PFSK-1 (cell line): ENCODE measurements at regions not wholly inside any gene's neighbourhood (a gene's known extent, or its start where the extent isn't known, plus 50 kb on each side); places are given as distances from the start of the nearest gene placed in this dataset.

Source experiments
- FOXP2 ChIP-seq: optimal IDR thresholded peaks from 2 replicates; pipeline ENCODE3; 2011; ENCODE audit warnings: borderline replicate concordance, control low read depth, inconsistent platforms; ENCODE audit not compliant: insufficient read depth; ENCODE audit errors: extremely low read length, extremely low read depth
- POLR2AphosphoS5 ChIP-seq: IDR thresholded peaks from 2 replicates; pipeline ENCODE4 v1.6.1; 2012; ENCODE audit warnings: low read depth, mild to moderate bottlenecking, control low read depth, low read length, moderate library complexity
- REST ChIP-seq, 2 experiments: IDR thresholded peaks; 2 replicates each; pipeline versions ENCODE4 v1.6.1 to v1.8.0; 2011 to 2012; ENCODE audit warnings: low read depth in 2 of 2, low read length in 2 of 2, control low read depth in 1 of 2, inconsistent platforms in 1 of 2, mild to moderate bottlenecking in 1 of 2, moderate library complexity in 1 of 2; ENCODE audit not compliant: insufficient read depth in 1 of 2
- SIN3A ChIP-seq: IDR thresholded peaks from 2 replicates; pipeline ENCODE4 v1.6.1; 2012; ENCODE audit warnings: mild to moderate bottlenecking, low read length, moderate library complexity, borderline replicate concordance; ENCODE audit not compliant: insufficient read depth
- TAF1 ChIP-seq: IDR thresholded peaks from 2 replicates; pipeline ENCODE4 v1.6.1; 2012; ENCODE audit warnings: low read length, control low read depth, borderline replicate concordance; ENCODE audit not compliant: insufficient read depth

GRCh38 chr1:101136739-101137138 is 100.1 kb upstream of the S1PR1 start:
- TF ChIP-seq FOXP2 (no peak), TAF1 (no peak), POLR2AphosphoS5 (no peak), REST (IDR thresholded peaks at IDR 0.05; ENCODE audit: insufficient read depth in 1 of 2, low read depth in 2 of 2, low read length in 2 of 2) (no peak), SIN3A (no peak)

- no peak for TF ChIP-seq FOXP2
- no peak for TF ChIP-seq SIN3A
- TF ChIP-seq REST (IDR thresholded peaks at IDR 0.05; ENCODE audit: insufficient read depth in 1 of 2, low read depth in 2 of 2, low read length in 2 of 2): no peak
- TF ChIP-seq TAF1: no peak
- no peak for TF ChIP-seq POLR2AphosphoS5
Measured at GRCh38 chr1:101136271-101136670, 100.5 kb upstream of the S1PR1 start.

- TF ChIP-seq FOXP2: no peak
- TF ChIP-seq REST (IDR thresholded peaks at IDR 0.05; ENCODE audit: insufficient read depth in 1 of 2, low read depth in 2 of 2, low read length in 2 of 2): no peak
Measured at GRCh38 chr1:101135526-101135925, 101.3 kb upstream of the S1PR1 start.

GRCh38 chr1:101131239-101131843 is 105.5 kb upstream of the S1PR1 start:
- no peak for TF ChIP-seq FOXP2
- TF ChIP-seq TAF1: no peak
- no peak for TF ChIP-seq REST (IDR thresholded peaks at IDR 0.05; ENCODE audit: insufficient read depth in 1 of 2, low read depth in 2 of 2, low read length in 2 of 2)
- TF ChIP-seq POLR2AphosphoS5: no peak
- TF ChIP-seq SIN3A: no peak

- TF ChIP-seq REST (IDR thresholded peaks at IDR 0.05; ENCODE audit: insufficient read depth in 1 of 2, low read depth in 2 of 2, low read length in 2 of 2) (no peak), SIN3A (no peak), FOXP2 (no peak)
Measured at GRCh38 chr1:101130673-101131072, 105.1 kb upstream of the DPH5 start.
